Liver (tissue), 3 donors: ENCODE measurements at regions not wholly inside any gene's neighbourhood (a gene's known extent, or its start where the extent isn't known, plus 50 kb on each side); places are given as distances from the start of the nearest gene placed in this dataset.

Experiments
- CTCF ChIP-seq: fragments of 150-350 bp; IDR thresholded peaks from 2 replicates; pipeline ENCODE4 v1.5.1; 2017; ENCODE audit warnings: improper control_type of control experiment, low read depth, low read length; ENCODE audit not compliant: missing input control
- EGR1 ChIP-seq, 2 donors: IDR thresholded peaks; 2 replicates each; pipeline ENCODE4 v1.6.1; 2016 to 2018; ENCODE audit warnings: antibody characterized with exemption in 2 of 2, low read depth in 2 of 2
- FOXA1 ChIP-seq: IDR thresholded peaks from 2 replicates; pipeline ENCODE4 v1.6.1; 2016; ENCODE audit warnings: antibody characterized with exemption
- GABPA ChIP-seq, 2 donors: IDR thresholded peaks in 1 of 2; conservative IDR thresholded peaks in 1 of 2; 2 replicates each; pipeline ENCODE4 v1.6.1; 2016; ENCODE audit warnings: antibody characterized with exemption in 2 of 2, mild to moderate bottlenecking in 1 of 2, moderate library complexity in 1 of 2
- HNF4A ChIP-seq, 2 donors: conservative IDR thresholded peaks; 2 replicates each; pipeline ENCODE4 v1.6.1; 2016; ENCODE audit warnings: antibody characterized with exemption in 2 of 2, mild to moderate bottlenecking in 2 of 2
- JUND ChIP-seq, 2 donors: IDR thresholded peaks; 2 replicates each; pipeline ENCODE4 v1.6.1; 2016; ENCODE audit warnings: antibody characterized with exemption in 2 of 2
- MAX ChIP-seq: IDR thresholded peaks from 2 replicates; pipeline ENCODE4 v1.6.1; 2016; ENCODE audit warnings: antibody characterized with exemption
- RAD21 ChIP-seq, 2 donors: IDR thresholded peaks; 2 replicates each; pipeline ENCODE4 v1.6.1; 2016; ENCODE audit warnings: antibody characterized with exemption in 2 of 2, mild to moderate bottlenecking in 2 of 2
- REST ChIP-seq: IDR thresholded peaks from 2 replicates; pipeline ENCODE4 v1.6.1; 2016; ENCODE audit warnings: antibody characterized with exemption, mild to moderate bottlenecking
- SP1 ChIP-seq: IDR thresholded peaks from 2 replicates; pipeline ENCODE4 v1.6.1; 2018; ENCODE audit warnings: antibody characterized with exemption, mild to moderate bottlenecking
- TAF1 ChIP-seq: conservative IDR thresholded peaks from 2 replicates; pipeline ENCODE4 v1.6.1; 2016; ENCODE audit warnings: antibody characterized with exemption, mild to moderate bottlenecking
- YY1 ChIP-seq: IDR thresholded peaks from 2 replicates; pipeline ENCODE4 v1.6.1; 2016; ENCODE audit warnings: antibody characterized with exemption, mild to moderate bottlenecking
- TF ChIP-seq, protein P1 (sequence below): IDR thresholded peaks from 2 replicates; pipeline ENCODE4 v1.6.1; 2016; ENCODE audit warnings: antibody characterized with exemption
- donor health status: healthy.
- donor health status: healthy.

DNA sequence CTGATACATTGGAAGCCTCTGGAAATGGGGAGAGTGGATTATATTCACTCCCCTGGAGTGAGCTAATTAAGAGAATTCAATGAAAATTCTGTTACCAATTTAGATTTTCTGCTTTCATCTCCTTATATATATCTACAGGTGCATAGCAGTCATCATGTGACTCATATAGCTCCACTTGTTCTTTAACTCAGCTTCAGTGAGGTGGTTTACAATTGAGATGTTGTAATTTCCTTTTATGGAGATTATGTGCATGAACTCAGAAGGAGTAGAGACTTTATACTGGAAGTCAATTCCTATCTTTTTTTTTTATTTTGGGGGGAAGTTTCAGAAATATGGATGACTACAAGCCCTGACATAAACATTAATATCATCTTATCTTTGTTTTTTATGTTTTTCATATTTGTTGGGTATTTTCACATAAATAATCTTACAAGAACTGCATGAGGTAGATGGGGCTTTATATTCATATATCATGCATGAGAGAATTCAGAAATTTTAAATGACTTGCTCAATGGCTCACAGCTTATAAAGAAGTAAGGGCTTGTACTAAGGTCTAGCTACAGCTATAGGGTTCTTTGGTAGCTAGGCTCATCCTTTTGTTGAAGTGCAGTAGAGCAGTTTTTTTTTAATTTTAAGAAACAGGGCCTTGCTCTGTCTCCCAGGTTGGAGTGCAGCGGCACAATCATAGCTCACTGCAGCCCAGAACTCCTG, 92.3 kb upstream of the SCAF11 start:
- TF ChIP-seq YY1 (no peak), TAF1 (no peak), EGR1 (IDR thresholded peaks at IDR 0.05; ENCODE audit: low read depth in 2 of 2) (no peak), CTCF (no peak), GABPA (IDR thresholded peaks at IDR 0.05 in 1 of 2, conservative IDR thresholded peaks at IDR 0.05 in 1 of 2) (no peak), REST (no peak), JUND (IDR thresholded peaks at IDR 0.05) (no peak), RAD21 (IDR thresholded peaks at IDR 0.05) (no peak), SP1 (no peak), HNF4A (conservative IDR thresholded peaks at IDR 0.05) (no peak), MAX (no peak), FOXA1 (no peak)
- TF ChIP-seq, protein P1, sequence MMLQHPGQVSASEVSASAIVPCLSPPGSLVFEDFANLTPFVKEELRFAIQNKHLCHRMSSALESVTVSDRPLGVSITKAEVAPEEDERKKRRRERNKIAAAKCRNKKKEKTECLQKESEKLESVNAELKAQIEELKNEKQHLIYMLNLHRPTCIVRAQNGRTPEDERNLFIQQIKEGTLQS: no peak
